Activated naive CD8-positive, alpha-beta T cell (primary cell): ENCODE measurements at regions not wholly inside any gene's neighbourhood (a gene's known extent, or its start where the extent isn't known, plus 50 kb on each side); places are given as distances from the start of the nearest gene placed in this dataset.

Experiments used
- H3K27ac Mint-ChIP-seq: one replicate; pipeline ENCODE4 v1.8.0; 2021; ENCODE audit warnings: mixed read lengths
- H3K27me3 Mint-ChIP-seq: one replicate; pipeline ENCODE4 v1.8.0; 2021; ENCODE audit warnings: mixed read lengths
- H3K36me3 Mint-ChIP-seq: one replicate; pipeline ENCODE4 v1.8.0; 2021; ENCODE audit warnings: mixed read lengths
- H3K4me1 Mint-ChIP-seq: one replicate; pipeline ENCODE4 v1.8.0; 2021; ENCODE audit warnings: low read depth, mixed read lengths
- H3K4me3 Mint-ChIP-seq: one replicate; pipeline ENCODE4 v1.8.0; 2021; ENCODE audit warnings: mild to moderate bottlenecking, mixed read lengths
- H3K9me3 Mint-ChIP-seq: one replicate; pipeline ENCODE4 v1.8.0; 2021; ENCODE audit warnings: low read depth, mixed read lengths

GRCh38 chr14:54106661-54107377 lies 150.2 kb upstream of the BMP4 start:
- Mint-ChIP-seq H3K9me3 (no peaks in the 10 kb centered on the region), H3K27ac (no peak overlapping the region), H3K4me3 (no peak overlapping the region), H3K27me3 (peaks cover 1% of the 10 kb centered on the region), H3K36me3 (no peaks in the 10 kb centered on the region), H3K4me1 (no peaks in the 10 kb centered on the region)

DNA sequence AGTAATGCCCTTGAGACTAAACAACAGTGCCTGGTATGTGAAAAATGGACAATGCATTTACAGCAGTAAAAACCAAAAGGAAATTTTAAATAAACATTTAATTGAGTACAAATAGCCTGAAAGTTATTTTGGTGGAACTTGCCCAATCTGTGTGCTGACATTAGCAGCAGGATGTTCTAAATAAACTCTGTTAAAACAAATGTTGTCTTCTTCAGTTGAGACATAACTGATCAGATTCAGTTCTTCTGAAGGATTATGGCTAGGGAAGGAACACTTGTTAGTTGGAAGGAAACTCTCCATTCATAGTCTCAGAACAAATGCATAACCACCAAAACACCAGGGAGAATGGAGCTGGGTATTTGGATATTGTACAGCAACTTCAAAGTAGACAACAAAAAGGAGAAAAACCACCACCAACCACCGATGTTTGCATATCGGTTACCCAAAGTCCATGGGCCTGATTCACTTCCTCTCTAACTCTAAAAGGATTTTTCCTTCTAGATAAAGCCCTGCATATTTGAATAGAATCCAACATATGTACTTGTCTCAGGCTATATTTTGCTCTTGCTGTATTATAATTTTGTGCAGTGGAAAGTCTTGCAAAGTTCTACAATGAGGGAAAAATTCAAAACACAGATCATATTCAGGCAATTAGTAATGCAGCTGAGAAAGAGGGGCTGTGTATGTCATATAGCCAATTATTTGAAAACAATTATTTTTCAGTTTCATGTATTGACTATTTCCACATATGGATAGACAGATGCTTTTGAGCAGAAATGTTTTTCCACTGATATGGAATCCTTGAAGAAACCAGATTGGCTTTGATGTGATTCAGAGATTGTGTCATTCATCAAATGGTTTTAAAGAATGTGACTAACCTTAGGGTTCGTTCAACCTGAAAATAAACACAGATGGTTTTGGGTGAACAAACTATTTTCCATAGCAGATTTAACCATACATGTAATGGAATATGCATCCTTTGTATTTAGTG lies 152.2 kb upstream of the BMP4 start:
- H3K27ac Mint-ChIP-seq, result no peak overlapping the region
- no peaks in the 10 kb centered on the region for H3K4me1 Mint-ChIP-seq
- peaks cover 7% of the 10 kb centered on the region for H3K9me3 Mint-ChIP-seq
- peaks cover 4% of the 10 kb centered on the region for H3K27me3 Mint-ChIP-seq
- no peak overlapping the region for H3K4me3 Mint-ChIP-seq
- no peaks in the 10 kb centered on the region for H3K36me3 Mint-ChIP-seq

- no peaks in the 10 kb centered on the region for H3K36me3 Mint-ChIP-seq
- peaks cover 7% of the 10 kb centered on the region for H3K9me3 Mint-ChIP-seq
- no peaks in the 10 kb centered on the region for H3K4me1 Mint-ChIP-seq
- H3K27me3 Mint-ChIP-seq, result peaks cover 4% of the 10 kb centered on the region
- H3K4me3 Mint-ChIP-seq, result no peak overlapping the region
- no peak overlapping the region for H3K27ac Mint-ChIP-seq
These were observed 153.0 kb upstream of the BMP4 start for GRCh38 chr14:54109521-54110120.

- Mint-ChIP-seq H3K27me3 (peaks cover 3% of the 10 kb centered on the region), H3K9me3 (peaks cover 7% of the 10 kb centered on the region), H3K27ac (no peak overlapping the region), H3K4me1 (no peaks in the 10 kb centered on the region), H3K36me3 (no peaks in the 10 kb centered on the region), H3K4me3 (no peak overlapping the region)
These were observed 158.3 kb upstream of the BMP4 start for GRCh38 chr14:54114941-54115340.

DNA sequence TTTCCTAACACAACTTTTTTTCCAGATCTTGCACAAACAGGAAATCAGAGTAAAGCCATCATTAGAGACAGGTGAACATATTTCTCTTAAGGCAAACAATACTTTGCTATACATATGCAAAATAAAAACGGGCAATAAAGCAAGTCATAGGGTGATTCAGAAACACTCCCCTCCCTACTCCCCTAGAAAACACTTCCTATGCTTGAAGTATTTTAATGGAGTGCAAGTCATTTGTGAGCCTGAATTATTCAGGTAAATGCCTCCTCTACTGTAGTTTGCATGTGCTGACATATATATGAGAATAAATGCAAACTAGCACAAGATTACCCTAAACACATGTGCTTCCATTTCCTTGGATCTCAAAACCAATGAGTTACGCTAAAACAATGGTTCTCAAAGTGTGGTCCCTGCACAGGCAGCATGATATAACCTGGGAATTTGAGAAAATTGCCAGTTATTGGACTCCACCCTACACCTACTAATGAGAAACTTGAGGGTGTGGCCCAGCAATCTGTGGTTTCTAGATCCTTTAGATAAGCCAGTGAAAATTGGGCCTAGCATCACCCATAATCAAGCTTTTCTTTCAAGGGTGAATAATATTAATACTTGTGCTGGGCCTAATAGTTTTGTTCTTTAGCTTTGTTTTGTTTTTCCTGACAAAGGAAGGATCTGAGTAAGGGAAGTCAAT lies 159.7 kb upstream of the BMP4 start:
- Mint-ChIP-seq H3K9me3 (peaks cover 7% of the 10 kb centered on the region), H3K4me1 (no peaks in the 10 kb centered on the region), H3K27me3 (peaks cover 3% of the 10 kb centered on the region), H3K27ac (no peak overlapping the region), H3K36me3 (no peaks in the 10 kb centered on the region), H3K4me3 (no peak overlapping the region)

DNA sequence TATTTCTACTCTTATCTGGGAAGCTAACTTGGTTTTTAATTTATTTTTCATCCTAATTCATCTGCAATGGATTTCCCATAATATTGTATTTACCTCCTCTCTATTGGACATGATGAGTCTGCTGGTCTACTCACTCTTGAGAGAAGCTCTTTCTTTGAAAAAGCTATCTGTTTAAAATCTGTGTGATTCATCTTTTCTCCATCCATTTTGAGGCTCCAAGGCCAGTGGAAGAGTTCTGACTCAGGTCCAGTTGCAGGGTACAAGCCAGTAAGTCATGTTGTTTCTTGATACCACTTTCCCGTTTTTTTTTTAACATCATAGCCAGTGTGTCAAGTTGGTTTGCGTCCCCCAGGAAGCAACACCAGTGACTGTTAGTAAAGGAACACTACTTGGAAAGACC lies 160.3 kb upstream of the BMP4 start:
- no peaks in the 10 kb centered on the region for H3K4me1 Mint-ChIP-seq
- no peak overlapping the region for H3K27ac Mint-ChIP-seq
- H3K27me3 Mint-ChIP-seq, result peaks cover 3% of the 10 kb centered on the region
- no peak overlapping the region for H3K4me3 Mint-ChIP-seq
- peaks cover 7% of the 10 kb centered on the region for H3K9me3 Mint-ChIP-seq
- no peaks in the 10 kb centered on the region for H3K36me3 Mint-ChIP-seq

DNA sequence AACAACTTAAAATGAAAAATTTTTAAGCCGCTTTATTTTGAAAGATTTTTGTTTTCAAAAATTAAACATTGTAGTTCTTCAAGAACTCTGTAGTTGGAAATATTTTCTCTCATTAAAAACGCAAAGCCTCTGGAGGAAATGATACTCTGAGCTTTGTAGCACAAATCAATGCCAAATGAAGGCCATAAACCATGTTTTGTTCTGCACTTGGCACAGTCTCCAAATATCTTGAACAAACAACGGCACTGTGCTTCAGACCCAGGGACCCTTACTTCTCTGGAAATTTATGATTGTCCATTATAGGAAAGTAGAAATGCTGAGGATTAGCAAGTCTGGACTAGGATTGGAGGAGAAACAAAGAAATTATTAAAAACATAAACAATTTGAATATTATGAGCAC lies 160.8 kb upstream of the BMP4 start:
- no peaks in the 10 kb centered on the region for H3K4me1 Mint-ChIP-seq
- peaks cover 5% of the 10 kb centered on the region for H3K27me3 Mint-ChIP-seq
- no peaks in the 10 kb centered on the region for H3K36me3 Mint-ChIP-seq
- H3K27ac Mint-ChIP-seq, result no peak overlapping the region
- no peak overlapping the region for H3K4me3 Mint-ChIP-seq
- H3K9me3 Mint-ChIP-seq, result peaks cover 7% of the 10 kb centered on the region

GRCh38 chr14:54117924-54118323 lies 161.3 kb upstream of the BMP4 start:
- Mint-ChIP-seq H3K27me3 (peaks cover 5% of the 10 kb centered on the region), H3K4me1 (no peaks in the 10 kb centered on the region), H3K27ac (no peak overlapping the region), H3K36me3 (no peaks in the 10 kb centered on the region), H3K9me3 (peaks cover 7% of the 10 kb centered on the region), H3K4me3 (no peak overlapping the region)

GRCh38 chr14:54120260-54120659 lies 163.6 kb upstream of the BMP4 start:
- H3K27me3 Mint-ChIP-seq, result peaks cover 2% of the 10 kb centered on the region
- no peaks in the 10 kb centered on the region for H3K4me1 Mint-ChIP-seq
- H3K9me3 Mint-ChIP-seq, result no peaks in the 10 kb centered on the region
- no peaks in the 10 kb centered on the region for H3K36me3 Mint-ChIP-seq
- H3K27ac Mint-ChIP-seq, result no peak overlapping the region
- no peak overlapping the region for H3K4me3 Mint-ChIP-seq

DNA sequence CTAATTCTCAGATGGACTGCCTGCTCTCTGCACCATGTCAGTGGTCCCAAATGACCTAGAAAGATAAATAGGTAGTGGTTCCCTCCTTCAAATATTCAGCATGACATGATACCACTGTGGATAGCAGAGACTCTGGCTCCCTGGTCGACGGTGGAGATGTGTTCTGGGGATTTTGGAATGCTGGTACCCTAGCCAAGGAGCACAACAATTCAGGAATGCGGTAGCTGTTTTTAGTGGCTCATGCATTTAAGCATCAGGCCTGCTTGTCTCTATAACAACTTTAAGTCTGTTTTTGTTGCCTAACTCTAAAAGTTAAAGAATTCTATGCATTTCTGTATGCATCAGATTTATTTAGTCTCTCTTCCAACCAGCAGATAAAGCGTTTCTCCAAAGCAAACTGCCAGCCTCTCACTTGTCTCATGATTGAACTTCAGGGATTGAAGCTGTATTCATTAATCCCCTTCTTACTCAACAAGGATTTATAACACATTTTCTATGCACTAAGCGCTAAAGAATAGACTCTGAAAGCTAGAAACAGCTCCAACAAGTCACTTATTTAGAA lies 164.9 kb upstream of the BMP4 start:
- Mint-ChIP-seq H3K27ac (no peak overlapping the region), H3K36me3 (no peaks in the 10 kb centered on the region), H3K4me1 (no peaks in the 10 kb centered on the region), H3K27me3 (peaks cover 2% of the 10 kb centered on the region), H3K9me3 (no peaks in the 10 kb centered on the region), H3K4me3 (no peak overlapping the region)

DNA sequence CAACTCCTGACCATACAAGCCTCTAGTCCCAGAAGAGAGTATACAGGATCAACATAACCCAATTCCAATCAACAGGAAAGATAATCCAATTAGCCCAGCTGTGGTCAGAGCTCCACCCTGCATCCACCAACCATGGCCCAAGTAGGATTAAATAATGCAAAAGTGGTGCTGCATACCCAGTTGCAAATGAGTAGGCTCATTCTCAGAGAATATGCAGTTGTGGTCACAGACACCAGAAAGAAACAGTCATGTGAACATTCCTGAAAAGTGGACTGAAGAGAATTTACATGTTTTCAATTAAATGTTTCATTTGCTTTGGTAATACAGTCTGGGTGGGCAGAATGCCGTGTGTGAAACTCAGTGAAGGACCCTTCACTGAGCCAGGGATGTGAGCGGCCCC lies 167.2 kb upstream of the BMP4 start:
- Mint-ChIP-seq H3K27me3 (peaks cover 2% of the 10 kb centered on the region), H3K36me3 (no peaks in the 10 kb centered on the region), H3K9me3 (no peaks in the 10 kb centered on the region), H3K4me1 (no peaks in the 10 kb centered on the region), H3K27ac (no peak overlapping the region), H3K4me3 (no peak overlapping the region)

DNA sequence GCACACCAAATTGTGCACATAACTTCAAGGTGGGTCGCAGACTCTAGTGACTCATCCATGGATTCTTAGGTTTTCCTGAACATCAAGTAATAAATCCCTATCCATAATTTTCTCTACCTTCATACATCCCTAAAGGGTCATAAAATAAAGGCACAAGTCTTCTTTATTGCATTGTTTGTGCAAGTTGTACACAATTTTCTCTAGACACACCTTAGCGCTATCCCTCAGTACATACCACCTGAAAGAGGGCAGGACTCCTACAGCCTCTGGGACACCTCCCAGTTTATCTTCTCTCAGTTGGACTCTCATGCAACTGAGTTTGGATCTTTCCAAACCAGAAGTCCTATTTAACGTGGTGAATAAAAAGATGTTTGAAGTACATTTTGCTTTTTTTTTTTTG lies 168.5 kb upstream of the BMP4 start:
- Mint-ChIP-seq H3K4me1 (no peaks in the 10 kb centered on the region), H3K36me3 (no peaks in the 10 kb centered on the region), H3K27me3 (peaks cover 2% of the 10 kb centered on the region), H3K4me3 (no peak overlapping the region), H3K27ac (no peak overlapping the region), H3K9me3 (no peaks in the 10 kb centered on the region)

DNA sequence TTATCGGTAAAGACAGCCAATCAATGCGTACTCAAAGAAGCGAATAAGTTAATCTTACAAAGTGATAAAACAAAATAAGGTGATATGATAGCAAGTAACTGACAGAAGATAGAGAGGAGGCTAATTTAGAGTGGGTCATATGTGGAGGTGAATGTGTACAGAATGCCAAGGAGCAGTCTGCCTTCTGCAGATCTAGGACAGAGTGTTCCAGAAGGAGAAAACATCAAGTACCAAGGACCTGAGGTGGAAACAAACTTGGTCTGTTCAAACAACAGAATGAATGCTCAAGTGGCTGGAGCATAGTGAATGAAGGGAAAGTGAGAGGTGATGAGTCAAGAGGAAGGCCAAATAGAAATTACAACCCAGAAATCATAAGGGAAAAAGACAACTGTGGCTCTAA lies 170.3 kb upstream of the BMP4 start:
- Mint-ChIP-seq H3K27ac (no peak overlapping the region), H3K27me3 (peaks cover 2% of the 10 kb centered on the region), H3K4me3 (no peak overlapping the region), H3K4me1 (no peaks in the 10 kb centered on the region), H3K36me3 (no peaks in the 10 kb centered on the region), H3K9me3 (no peaks in the 10 kb centered on the region)

GRCh38 chr14:54127526-54127925 lies 170.9 kb upstream of the BMP4 start:
- Mint-ChIP-seq H3K9me3 (no peaks in the 10 kb centered on the region), H3K4me3 (no peak overlapping the region), H3K27ac (no peak overlapping the region), H3K4me1 (no peaks in the 10 kb centered on the region), H3K36me3 (no peaks in the 10 kb centered on the region), H3K27me3 (no peaks in the 10 kb centered on the region)
